CD4-positive, alpha-beta T cell treated with Interferon gamma for 1 hour (primary cell): ENCODE measurements at regions not wholly inside any gene's neighbourhood (a gene's known extent, or its start where the extent isn't known, plus 50 kb on each side); places are given as distances from the start of the nearest gene placed in this dataset.
"Not testable (repeated sequence)": the region's sequence is repeated elsewhere in the genome, so short reads cannot be mapped to it uniquely, and the experiment has no call there.

Experiments used
- DNase-seq: peaks from one replicate; pipeline ENCODE4 v3.0.0-alpha.2; 2020

DNA sequence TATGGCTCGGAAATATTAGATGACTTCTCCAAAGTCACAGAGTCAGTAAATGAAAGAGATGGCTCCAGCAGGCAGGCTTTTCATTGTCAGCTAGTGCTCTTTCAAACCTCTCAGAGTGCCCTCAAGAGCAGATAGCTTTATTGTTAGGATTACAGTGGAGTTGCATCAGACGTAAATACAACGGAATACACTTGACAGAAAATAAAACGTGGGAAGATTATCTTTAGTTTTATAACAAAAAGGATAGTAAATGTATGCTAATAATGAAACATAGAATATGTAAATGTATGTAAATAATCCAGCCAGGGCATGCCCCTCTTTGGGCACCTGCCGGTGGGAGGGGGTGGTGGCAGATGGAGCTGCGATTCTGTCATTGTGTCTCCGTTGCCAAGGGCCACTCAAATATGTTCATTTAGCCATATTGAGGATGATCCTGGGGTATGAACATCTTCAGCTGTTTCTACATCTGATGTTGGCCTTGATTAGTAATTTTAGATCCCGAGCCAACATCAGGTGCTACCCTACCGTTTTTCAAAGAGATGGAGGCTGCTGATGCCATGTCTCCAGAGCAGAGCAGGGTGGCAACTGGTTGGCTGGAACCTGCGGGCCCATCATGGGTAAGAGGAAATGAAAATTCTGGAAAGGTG lies 358.3 kb upstream of the SULF2 start:
- DNase-seq = no peak

DNA sequence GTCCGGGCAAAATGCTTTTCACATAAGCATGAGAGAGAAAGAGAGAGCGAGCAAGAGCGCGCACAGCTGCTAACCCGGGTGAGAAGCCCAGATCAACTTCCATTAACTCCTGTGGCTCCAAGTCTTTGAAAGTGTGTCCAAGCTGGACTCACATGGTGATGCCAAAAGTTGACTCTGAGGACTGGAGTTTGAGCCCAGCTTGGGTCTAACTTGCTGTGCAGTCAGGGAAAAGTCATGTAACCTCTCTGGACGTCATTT lies 357.2 kb upstream of the SULF2 start:
- no peak for DNase-seq

DNA sequence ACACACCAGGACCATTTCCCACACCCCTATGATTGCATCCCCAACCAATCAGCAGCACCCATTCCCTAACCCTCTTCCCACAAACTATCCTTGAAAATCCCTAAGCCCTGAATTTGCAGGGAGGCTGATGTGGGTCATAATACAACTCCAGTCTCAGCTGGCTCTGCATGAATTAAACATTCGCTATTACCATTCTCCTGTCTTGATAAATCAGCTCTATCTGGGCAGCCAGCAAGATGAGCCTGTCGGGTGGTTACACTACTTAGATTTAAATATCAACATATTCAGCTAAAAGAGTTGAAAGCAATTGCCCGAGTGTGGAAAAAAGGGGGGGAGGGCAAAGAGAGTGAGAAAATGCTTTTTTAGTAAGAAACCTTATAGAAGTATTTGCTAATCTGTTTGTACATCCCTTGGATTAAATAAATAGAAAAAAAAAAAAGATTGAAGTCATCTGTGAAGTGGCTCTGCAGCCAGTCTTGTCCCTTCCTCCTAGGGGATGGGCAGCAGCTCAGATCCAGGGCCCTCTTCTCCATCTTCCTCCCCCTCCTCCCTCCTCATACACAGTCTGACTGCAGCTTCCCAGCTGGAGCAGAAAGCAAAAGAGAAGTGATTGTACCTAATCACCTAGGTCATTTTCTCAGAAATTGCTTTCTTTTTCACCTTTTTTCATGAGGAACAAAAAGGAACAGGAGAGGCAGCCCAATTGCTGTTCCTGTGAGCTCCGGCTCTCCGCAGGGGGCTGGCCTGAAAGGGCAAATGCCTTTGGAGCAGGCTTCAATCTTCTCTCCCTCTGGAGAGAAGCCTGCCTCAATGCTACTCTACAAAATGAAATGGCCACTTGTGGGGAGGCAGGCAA lies 356.6 kb upstream of the SULF2 start:
- no peak for DNase-seq

DNA sequence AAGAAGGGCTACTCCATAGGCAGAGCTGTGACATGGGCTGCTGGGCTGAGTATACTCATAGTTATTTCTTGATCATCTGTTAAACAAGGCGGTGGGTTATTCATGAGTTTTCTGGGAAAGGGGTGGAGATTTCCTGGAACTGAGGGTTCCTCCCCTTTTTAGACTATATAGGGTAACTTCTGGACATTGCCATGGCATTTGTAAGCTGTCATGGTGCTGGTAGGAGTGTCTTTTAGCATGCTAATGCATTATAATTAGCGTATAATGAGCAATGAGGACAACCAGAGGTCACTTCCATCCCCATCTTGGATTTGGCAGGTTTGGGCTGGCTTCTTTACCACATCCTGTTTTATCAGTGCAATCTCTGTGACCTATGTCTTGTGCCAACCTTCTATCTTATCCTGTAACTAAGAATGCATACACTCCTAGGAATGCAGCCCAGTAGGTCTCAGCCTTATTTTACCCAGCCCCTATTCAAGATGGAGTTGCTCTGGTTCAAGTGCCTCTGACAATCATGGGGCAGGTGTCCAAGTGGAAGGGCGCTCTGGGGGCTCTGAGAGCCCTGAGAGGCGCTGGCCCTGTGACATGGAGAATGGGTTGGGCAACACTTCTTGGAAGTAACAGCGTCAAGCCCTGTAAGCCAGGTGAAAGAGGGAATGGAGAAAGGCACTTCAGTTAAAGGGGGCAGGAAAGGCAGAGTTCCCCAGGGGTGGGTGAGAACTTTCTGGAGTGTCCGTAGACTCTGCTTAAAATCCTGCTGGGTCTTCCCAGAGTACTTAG lies 354.2 kb upstream of the SULF2 start:
- no peak for DNase-seq

DNA sequence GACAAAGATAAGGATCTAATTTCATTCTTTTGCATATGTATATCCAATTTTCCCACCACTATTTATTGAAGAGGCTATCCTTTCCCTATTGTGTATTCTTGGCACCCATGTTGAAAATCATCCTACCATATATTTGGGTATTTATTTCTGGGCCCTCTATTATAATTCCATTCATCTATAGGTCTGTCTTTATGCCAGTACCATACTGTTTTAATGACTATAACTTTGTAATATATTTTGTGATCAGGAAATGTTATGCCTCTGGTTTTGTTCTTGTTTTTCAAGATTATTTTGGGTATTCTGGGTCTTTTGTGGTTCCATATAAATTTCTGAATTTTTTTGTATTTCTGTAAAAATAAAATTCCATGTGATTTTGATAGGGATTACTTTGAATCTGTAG lies 347.6 kb upstream of the SULF2 start:
- no peak for DNase-seq

DNA sequence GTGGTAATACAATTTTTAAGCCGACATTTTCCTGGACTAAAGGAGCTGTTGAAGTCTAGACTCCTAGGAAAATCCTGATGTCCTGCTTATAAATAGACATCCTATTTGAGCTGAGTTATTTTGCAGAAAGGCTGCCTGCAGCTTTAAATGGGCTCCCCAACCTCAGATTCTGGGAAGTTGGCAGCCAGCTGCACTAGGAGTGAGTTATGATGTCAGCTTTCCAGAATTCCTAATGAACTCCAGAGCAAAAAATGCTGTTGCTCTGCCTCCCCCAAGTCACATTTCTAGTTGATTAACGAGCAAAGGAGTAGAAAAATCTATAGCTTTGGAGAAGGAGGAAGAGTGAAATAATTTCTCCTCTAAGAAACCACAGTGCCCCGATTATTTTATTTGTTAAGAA lies 346.3 kb upstream of the SULF2 start:
- DNase-seq = no peak

DNA sequence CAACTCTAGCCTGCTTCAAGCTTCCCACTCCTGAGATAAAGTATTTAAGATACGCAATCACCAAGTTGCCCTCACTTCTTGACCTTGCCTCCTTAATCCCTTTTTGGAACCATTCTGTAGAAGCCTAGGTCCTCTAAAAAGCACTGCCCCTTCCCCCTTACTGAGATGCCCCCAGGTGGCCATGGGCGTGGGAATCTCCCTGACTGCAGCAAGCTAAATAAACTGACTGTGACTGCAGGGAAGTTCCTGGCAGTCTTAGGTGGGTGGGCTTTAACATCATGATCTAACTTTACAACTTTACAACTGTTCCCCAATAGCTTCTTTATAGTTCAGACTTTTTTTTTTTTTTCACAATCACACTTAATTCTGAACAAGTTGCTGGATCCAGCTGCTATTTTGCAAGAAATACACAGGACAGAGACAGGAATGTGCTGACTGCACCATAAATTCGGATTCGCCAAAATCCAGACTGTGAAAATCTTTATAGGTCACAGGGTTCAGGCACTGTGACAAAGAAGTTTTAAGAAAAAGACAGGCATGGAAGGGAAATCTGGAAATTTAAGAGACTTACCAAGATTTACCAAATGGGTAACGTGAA lies 344.2 kb upstream of the SULF2 start:
- no peak for DNase-seq

DNA sequence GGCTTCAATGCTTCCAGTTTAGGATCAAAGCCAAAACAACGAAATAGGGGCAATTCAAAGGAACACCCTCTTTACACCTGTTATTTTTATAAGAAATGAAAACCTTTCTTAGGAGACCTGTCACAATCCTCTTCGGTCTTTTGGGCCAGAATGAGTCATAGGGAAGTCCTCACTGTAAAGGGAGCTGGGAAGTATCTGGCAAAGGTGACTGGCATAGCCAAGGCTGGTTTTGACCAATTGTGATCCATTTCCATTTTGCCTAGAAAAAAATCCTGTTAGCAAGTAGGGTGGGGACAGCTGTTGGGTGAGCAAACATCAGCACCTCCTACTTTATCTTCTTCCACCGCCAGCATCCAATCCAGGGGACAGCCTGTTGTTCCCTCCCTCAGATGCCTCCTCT lies 343.2 kb upstream of the SULF2 start:
- DNase-seq = no peak

DNA sequence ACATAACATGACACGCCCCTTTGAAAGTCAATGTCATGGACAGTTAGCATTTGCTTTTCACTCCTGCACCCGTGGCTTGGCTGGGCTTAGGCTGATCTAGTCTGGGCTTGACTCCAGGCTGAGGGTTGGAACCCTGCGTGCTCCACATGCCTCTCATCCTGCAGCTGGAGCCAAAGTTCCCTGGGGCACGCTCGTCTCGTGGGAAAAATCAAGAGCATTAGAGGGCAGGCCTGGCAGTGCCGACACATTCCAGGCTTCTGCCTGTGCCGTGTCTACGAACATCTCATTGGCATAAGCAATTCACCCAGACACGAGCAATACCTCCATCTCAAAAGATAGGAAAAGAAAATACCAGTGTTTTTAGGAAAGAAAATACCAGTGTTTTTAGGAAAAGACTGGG lies 342.7 kb upstream of the SULF2 start:
- DNase-seq = not testable (repeated sequence)

DNA sequence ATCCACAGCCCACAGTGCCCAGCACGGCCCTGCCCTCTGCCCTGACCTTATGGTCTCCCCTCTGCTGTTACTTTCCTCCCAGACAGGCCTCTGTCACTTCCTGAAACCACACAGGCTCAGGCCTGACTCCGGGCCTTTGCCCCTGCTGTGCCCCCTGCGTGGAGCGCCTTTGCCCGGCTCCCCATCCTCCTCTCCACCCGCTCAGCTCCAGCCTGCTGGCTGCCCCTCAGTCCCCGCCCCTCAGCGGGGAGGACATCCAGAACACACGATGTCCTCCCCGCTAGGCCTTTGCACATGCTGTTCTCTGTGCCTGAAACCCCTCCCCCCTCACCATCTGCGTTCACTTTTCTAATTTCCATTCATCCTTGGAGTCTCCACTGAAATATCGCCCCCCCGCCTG lies 341.9 kb upstream of the SULF2 start:
- DNase-seq = not testable (repeated sequence)

DNA sequence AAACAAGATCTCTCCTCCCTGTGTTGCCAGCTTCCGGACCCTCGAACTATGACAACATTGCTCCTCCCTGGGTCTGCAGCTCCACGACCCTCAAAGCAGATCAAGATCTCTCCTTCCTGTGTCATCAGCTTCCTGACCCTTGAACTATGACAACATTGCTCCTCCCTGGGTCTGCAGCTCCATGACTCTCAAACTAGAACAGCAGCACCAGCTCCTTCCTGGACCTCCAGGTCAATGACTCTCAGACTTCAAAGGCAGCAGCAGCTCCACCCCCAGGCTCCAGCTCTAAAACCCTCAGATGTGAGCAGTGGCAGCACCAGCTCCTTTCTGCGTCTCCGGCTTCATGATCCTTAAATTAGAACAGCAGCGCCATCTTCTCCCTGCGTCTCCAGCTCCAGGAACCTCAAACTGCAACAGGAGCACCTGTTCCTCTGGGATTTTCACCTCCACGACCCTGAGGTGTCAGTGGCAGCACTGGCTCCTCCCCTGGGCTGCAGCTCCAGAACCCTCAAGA lies 341.0 kb upstream of the SULF2 start:
- no peak for DNase-seq

DNA sequence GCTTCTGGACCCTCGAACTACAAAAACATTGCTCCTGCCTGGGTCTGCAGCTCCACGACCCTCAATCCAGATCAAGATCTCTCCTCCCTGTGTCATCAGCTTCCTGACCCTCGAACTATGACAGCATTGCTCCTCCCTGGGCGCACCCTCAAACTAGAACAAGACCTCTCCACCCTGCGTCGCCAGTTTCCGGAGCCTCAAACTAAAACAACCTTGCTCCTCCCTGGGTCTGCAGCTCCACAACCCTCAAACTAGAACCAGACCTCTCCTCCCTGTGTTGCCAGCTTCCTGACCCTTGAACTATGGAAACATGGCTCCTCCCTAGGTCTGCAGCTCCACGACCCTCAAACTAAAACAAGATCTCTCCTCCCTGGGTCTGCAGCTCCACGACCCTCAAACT lies 339.7 kb upstream of the SULF2 start:
- no peak for DNase-seq

DNA sequence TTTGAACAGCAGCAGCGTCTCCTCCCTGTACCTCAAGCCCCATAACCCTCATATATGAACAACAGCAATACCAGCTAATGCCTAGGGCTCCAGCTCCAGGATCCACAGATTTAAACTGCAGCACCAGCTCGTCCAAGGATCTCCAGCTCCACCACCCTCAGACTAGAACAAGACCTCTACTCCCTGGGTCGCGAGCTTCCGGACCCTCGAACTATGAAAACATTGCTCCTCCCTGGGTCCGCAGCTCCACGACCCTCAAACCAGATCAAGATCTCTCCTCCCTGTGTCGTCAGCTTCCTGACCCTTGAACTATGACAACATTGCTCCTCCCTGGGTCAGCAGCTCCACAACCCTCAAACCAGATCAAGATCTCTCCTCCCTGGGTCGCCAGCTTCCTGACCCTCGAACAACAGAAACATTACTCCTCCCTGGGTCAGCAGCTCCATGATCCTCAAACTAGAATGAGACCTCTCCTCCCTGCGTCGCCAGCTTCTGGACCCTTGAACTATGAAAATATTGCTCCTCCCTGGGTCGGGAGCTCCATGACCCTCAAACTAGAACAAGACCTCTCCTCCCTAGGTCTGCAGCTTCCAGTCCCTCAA lies 339.0 kb upstream of the SULF2 start:
- no peak for DNase-seq

DNA sequence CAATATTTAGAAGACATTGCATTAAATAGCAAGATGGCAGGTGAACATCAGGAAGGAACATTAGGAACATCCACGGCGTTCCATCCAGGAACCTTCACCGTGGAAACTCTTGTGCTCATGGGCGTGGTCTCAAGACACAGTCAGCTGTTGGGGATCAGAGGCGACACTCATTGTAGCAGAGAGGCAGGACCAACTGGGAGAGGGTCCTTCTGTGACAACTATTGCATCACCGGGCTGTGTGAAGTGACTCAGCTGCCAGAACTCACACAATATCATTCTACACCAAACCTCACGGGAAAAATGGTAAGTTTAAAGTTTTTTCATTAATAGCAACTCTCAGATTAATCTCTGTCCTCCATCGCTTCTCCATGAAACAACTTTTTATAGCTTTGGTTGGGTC lies 334.8 kb upstream of the SULF2 start:
- no peak for DNase-seq

DNA sequence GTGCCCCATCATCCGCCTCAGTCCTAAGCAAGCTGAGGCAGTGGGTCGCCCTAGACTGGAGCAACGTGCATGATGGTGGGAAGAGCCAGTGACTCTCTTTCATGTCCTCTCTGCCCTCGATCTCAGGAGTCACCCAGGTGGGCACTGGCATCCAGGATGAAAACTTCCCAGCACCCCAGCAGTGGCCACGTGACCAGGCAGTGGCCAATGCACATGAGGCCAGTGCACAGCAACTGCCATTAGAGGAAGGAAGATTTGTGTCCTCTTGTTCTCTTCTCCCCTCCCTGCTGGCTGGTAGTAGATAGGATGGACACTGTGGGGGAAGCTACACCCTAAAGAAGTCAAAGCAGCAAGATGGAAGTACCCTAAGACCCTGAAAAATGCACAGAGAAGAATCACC lies 334.1 kb upstream of the SULF2 start:
- not testable (repeated sequence) for DNase-seq

DNA sequence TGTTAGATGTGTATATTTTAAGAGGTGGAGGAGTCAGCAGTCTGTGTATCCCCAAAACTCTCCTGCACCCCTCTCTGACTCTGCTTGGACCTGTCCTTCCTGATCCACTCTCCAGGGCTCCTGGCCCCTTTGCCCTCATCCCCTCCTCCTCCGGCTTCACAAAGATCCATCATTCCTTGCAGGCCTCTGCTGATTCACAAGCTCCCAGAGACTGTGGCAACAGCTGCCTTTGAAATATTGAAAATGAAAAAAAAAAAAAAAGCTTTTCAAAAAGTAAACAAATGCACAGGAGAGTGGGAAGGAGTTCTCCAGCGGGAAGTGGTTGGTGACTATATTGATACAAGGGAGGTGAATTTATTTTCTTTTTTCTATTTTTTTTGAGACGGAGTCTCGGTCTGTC lies 330.2 kb upstream of the SULF2 start:
- no peak for DNase-seq

DNA sequence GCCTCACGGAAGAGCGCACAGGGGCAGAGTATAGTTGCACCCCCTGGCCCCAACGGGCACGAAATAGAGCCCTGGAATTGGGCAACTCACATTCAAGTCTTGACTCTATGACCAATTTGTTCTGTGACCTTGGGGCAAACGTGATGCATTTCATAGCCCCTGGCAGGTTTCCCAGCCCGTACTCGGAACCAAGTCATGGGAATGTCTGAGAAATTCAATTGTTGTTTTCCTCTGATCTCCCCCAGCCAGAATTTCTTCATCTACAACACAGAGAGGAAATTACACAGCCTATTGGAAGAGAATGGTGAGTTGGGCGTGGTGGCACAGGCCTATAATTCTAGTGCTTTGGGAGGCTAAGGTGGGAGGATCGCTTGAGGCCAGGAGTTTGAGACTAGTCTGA lies 322.3 kb upstream of the SULF2 start:
- DNase-seq = no peak

DNA sequence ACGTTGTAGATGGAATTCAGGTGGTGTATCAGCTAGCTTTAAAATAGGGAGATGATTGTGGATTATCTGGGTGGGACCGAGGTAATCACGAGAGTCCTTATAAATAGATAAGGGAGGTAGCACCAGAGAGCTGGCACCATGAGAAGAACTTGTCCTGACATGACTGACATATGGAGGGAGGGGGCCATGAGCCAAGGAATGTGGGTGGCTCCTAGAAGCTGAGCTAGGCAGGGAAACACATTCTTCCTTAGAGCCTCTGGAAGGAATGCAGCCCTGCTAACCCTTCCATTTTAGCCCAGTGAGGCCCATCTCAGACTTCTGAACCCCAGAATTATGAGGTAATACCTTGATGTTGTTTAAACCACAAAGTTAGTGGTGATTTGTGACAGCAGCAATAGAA lies 321.1 kb upstream of the SULF2 start:
- no peak for DNase-seq

DNA sequence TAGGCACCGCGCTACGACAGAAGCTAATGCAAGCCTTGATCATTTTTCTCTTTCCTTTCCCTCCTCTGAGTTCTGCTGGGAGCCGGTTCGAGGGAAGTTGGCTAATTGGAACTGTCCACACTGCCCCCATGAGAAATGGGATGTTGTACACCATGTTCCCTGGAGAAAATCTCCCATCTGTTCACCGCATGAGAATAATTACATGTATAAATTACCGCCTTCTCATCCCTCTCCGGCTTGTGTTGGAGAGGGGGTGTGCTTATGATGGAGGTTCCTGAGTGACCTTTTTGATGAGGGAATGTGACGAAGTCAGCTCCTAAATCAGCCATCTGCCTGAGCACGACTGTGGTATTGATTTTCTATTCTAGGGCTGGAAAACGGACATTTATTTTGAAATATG lies 320.2 kb upstream of the SULF2 start:
- DNase-seq = no peak

DNA sequence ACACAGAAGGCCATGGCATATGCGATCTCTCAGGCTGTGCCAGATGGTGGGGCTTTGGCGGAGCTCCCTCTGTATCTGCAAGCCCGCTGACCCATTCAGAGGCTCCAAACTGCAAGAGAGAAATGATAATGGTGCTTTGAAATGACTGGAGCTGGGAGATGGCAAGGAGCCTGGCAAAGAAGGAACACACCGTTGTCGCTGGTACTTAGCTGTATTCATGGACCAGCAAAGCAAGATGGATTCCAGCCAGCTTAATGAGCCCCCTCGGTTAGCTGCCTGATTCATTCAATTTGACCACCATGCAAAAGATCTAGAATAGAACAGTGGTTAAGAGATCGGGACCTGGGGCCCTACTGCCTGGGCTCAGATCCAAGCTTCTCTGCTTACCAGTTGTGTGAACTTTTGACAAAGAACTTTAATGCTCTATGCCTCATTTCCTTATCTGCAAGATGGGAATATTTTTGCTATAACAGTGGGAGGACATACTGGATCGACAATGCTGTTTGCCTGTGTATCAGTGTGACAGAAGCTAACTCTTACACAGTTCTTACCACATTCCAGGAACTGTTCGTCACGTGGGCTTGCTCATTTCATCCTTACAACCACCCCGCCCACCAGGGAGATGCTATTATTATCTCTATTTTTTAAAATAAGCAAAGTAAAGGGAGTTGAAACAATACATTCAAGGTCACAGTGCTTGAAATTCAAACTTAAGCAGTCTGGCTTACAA lies 317.8 kb upstream of the SULF2 start:
- no peak for DNase-seq

DNA sequence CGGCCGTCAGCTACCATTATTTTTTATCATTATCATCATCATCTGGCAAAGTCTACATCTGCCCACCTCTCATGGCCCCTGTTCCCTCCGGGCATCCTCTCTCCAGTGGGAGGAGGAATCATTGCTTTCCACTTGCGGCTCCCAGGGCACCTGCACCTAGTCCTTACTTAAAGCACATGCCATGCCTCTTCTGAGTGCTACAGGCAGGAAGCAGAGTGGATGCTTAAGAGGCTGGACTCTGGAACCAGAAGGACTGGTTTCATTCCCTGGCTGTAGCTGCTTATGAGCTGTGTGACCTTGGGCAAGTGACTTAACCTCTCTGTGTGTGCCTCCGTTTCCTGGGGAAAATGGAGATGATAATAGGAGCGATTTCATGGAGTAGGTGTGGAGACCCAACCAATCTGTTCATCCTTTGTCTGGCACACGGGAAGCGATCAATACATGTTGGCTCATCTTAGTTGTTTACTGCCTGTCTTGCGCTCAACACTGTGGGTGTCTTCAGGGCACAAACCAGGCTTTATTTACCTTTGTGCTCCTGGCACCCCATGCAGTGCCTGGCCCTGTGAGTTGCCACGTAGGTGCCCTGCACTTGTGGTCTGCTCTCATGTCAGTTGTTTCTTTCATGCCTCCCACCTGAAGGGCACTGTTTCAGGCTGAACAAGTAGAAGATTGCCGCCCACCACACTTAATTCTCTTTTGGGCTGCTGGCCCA lies 317.0 kb upstream of the SULF2 start:
- DNase-seq = no peak

DNA sequence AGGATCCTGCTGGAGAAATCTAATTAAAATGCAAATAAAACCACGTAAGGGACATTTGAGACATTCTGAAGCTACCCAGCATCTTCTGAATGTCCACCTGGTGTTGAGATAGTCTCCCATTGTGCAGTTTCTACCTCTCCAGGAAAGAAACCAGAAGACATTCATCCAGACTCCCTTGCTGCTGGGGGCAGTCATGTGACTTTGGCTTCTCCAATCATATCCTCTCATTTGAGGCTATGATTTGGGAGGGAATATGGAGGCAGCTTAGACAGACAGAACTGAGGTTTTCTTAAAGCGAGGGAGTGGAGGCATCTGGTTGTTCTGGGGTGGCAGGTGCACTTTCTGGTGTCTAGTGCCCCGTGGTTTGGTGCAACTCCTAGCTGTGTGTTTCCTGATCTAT lies 315.2 kb upstream of the SULF2 start:
- DNase-seq = no peak
